ENCODE measurements at regions not wholly inside any gene's neighbourhood (a gene's known extent, or its start where the extent isn't known, plus 50 kb on each side); places are given as distances from the start of the nearest gene placed in this dataset.

DNA sequence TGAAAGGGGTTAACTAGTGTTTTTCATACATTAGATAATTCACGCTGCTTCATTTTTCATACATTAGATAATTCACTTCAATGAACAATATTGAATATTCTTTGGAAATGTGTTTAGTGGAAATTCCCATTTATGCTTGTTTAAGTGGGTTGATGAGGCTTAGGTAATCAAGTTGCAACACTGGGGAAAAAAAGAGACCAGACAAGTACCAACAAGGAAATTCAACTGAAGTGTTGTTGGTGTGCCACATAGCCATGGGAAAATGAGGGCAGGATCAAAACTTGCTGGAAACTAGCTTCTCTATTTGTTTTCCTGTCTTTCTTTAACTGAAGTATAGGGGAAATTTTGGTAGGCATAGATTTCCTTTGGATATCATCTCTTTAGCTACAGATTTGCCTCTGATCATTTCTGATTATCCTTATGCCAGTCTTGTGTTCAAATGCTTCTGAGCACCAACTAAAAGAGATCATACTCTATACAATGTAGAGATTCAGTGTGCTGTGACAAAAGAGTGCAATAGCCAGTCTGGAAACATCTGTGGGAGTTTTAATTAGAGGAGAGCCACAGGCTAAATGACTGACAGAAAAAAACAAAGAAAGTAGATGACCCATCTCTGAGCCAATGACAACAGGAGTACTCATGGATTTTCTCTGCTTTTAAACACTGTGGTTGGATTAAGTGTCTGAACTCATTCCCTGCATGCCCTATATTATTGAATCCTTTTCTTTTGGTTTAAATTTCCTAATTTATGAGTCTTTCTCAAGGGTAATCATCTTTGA is 67.6 kb upstream of the CTSC start:
- no peak for DNase-seq

GRCh38 chr11:88404391-88404790 is 66.9 kb upstream of the CTSC start:
- no peak for DNase-seq

GRCh38 chr11:88402784-88403183 is 65.2 kb upstream of the CTSC start:
- no peak for DNase-seq

- no peak for DNase-seq
Measured at GRCh38 chr11:88402192-88402715, 64.7 kb upstream of the CTSC start.

DNA sequence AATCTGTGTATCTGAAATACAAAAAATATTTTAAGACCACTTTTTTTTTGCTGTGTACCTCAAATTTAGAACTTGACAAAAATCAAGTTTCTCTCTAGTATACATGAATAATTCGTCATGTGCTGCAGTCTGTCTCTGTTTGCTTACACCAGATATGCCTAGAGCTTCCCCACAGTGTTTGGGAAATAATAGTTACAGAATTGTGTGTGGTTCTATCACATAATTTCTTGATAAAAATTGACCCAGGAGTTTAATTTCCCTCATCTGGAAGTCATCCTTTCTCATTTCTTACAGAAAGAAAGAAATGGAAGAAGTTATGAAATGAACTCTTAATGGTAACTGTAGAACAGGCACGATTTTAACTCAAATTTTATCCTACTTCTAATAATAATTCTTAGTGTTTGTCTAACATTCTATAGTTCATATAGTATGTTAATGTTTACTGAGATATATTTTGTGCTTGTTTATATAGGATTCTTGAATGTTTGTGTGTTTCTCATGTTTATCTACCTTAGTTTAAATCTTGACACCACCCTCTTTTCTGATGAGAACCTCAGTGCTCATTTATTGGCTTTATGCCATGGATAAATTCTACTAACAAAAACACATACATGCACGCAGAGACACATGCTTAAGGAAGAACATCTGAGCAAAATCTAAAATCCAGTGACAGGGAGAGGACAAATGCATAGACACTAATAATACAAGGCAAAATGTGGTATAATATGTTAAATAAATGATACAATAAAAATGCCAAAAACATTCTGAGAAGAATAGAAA is 61.4 kb upstream of the CTSC start:
- DNase-seq, result no peak

- no peak for DNase-seq
Measured at GRCh38 chr11:88398372-88398771, 60.8 kb upstream of the CTSC start.

DNA sequence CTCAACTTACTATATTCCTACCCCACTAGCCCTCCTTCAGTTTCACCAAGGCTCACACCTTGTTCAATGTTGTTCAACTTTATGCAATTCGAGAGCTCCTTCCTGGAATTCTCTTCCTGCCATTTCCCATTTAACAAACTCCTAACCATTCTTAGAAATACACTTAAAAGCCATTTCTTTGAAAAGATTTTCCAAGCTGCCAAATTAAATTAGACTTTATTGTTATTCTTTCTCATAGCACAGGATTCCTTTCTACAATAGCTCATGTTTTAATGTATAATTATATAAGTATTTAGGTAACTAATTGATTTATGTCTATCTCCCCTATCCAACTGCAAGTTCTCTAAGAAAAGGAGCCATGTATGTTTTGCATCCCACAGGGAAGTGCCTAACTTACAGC is 52.7 kb upstream of the CTSC start:
- no peak for DNase-seq

- no peak for DNase-seq
Measured at GRCh38 chr11:88387957-88388356, 50.4 kb upstream of the CTSC start.

Measured in anterior cingulate cortex (tissue), 58 donors.